Left ventricle myocardium inferior (tissue), 1 donor: ENCODE measurements at regions not wholly inside any gene's neighbourhood (a gene's known extent, or its start where the extent isn't known, plus 50 kb on each side); places are given as distances from the start of the nearest gene placed in this dataset.

Experiments used
- DNase-seq: peaks from one replicate; pipeline ENCODE4 v3.0.0-alpha.2; 2020
- H3K27ac ChIP-seq: fragments of 200-600 bp; replicated peaks from 2 replicates; pipeline ENCODE4 v1.8.0; 2021
- H3K27me3 ChIP-seq: fragments of 200-600 bp; 2 replicates; pipeline ENCODE4 v1.8.0; 2021; ENCODE audit warnings: low read depth
- H3K36me3 ChIP-seq: fragments of 200-600 bp; 2 replicates; pipeline ENCODE4 v1.8.0; 2021
- H3K4me1 ChIP-seq: fragments of 200-600 bp; 2 replicates; pipeline ENCODE4 v1.8.0; 2021
- H3K4me3 ChIP-seq: fragments of 200-600 bp; 2 replicates; pipeline ENCODE4 v1.8.0; 2021; ENCODE audit warnings: mild to moderate bottlenecking, moderate library complexity
- H3K9me3 ChIP-seq: fragments of 200-600 bp; replicated peaks from 2 replicates; pipeline ENCODE4 v1.8.0; 2021
- CTCF ChIP-seq: fragments of 200-600 bp; IDR thresholded peaks from 2 replicates; pipeline ENCODE4 v1.8.0; 2021; ENCODE audit warnings: antibody characterized with exemption, mild to moderate bottlenecking, borderline replicate concordance
- intact Hi-C: fragments of 100-400 bp; cut with micrococcal nuclease; formaldehyde crosslinking; loops from one replicate; pipeline ENCODE4 v1.11.0; 2022
- donor health status: DM: no; HTN: yes; CAD: no; lungs with severe emphysema.

DNA sequence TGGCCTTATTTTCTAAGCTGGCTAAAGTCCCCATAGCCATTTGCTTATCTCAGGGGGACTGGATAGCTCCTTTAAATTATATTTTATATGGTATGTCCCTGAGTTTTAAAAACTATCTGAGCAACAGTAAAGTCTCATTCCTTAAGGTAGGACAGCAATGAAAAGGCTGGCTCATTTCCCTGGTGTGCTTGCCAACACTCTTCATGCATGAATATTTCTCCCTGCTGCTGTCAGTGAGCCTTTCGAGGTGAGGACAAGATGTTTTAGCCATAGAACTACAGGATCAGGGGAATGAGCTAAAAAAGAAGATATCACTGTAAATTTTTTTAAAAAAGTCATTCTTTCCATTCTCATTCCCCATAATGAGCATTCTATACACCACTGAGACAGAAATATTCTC, 427.3 kb upstream of the FAM241A start:
- H3K27me3 ChIP-seq = no peaks in the 10 kb centered on the region
- TF ChIP-seq CTCF = no peak
- no peak for DNase-seq
- intact Hi-C loops = no loop called here
- no peaks in the 10 kb centered on the region for H3K9me3 ChIP-seq
- no peak overlapping the region for H3K4me3 ChIP-seq
- no peaks in the 10 kb centered on the region for H3K36me3 ChIP-seq
- no peak overlapping the region for H3K27ac ChIP-seq
- H3K4me1 ChIP-seq = no peaks in the 10 kb centered on the region

DNA sequence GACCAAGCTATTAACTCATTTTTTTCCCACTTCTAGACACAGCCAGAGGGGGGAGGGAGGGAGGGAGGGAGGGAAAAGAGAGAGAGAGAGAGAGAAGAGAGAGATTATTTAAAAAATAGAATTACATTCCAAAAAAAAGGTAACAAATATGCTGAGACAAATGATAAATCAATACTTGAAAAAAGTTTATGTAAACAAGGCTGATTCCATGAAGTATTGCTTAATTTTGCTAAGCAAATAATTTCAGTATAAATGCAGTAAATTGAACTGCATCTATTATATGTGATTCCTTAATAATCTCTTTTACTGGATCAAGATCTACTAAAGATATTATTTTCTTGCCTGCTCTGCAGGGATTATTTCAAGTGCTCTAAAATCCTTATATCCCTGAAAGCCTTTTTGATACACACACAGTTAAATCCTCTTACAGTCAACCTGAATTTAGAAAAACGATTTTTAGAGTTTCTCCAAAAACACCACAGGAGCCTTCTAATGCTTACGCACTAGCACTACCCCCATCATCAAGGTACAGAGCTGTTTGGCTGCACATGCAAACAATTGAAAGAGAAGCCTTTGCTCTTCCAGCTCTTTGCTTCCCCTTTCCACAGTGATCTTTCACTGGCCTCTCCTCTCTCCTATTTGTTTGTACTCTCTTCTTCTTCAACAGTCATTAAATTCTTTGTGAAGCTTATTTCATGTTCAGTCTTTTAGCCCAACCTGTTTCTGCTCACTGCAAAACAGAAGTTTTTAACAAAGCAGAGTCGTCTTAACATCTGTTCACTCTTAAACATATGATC, 426.3 kb upstream of the FAM241A start:
- no peaks in the 10 kb centered on the region for H3K27me3 ChIP-seq
- TF ChIP-seq CTCF = no peak
- no peaks in the 10 kb centered on the region for H3K4me1 ChIP-seq
- DNase-seq = no peak
- intact Hi-C loops = no loop called here
- H3K9me3 ChIP-seq = no peaks in the 10 kb centered on the region
- H3K27ac ChIP-seq = no peak overlapping the region
- no peak overlapping the region for H3K4me3 ChIP-seq
- no peaks in the 10 kb centered on the region for H3K36me3 ChIP-seq

DNA sequence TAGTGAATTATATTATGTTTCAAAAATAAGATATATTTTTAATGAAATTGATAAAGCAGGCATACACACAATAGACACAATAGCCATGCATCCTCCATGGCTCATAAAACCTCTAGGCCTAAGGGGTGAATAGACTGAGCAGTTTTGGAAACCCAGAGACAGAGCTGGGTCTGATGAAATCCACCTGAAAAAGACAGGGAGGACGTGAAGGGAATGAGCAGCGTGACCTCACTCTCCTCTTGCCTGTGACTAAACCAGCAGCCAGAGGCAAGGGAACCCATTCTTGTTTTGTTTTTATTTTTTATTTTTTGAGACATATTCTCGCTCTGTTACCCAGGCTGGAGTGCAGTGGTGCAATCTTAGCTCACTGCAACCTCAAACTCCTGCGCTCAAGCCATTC, 424.4 kb upstream of the FAM241A start:
- Histone ChIP-seq H3K9me3 (no peaks in the 10 kb centered on the region), H3K27ac (no peak overlapping the region), H3K4me1 (no peaks in the 10 kb centered on the region), H3K27me3 (no peaks in the 10 kb centered on the region), H3K36me3 (no peaks in the 10 kb centered on the region), H3K4me3 (no peak overlapping the region)
- no peak for TF ChIP-seq CTCF
- intact Hi-C loops = no loop called here
- no peak for DNase-seq

DNA sequence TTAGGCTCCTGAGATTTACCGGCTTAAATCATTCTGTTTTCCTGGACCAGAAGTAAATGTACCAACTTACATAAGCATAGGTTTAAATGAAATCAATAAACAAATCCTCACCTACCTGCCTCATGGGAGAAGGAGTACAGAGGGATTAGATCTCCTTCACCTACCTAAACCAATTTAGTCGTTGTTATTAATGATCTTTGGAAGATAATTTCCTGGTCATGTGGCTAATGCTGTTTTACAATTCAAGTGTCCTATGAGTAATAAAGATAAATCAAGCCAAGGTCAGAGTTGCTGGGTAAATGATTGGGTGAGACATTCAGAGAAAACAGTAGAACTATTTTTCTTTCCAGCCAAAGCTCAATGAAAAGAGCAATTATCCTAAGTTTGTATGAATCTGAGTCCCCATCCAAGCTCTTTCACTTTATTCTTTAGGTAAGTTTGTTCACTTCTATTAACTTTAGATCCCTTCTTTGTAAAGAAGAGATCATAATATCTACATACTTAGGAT, 423.0 kb upstream of the FAM241A start:
- intact Hi-C loops = no loop called here
- H3K36me3 ChIP-seq = no peaks in the 10 kb centered on the region
- TF ChIP-seq CTCF = no peak
- no peak for DNase-seq
- no peak overlapping the region for H3K27ac ChIP-seq
- no peaks in the 10 kb centered on the region for H3K9me3 ChIP-seq
- no peaks in the 10 kb centered on the region for H3K4me1 ChIP-seq
- no peak overlapping the region for H3K4me3 ChIP-seq
- H3K27me3 ChIP-seq = no peaks in the 10 kb centered on the region

DNA sequence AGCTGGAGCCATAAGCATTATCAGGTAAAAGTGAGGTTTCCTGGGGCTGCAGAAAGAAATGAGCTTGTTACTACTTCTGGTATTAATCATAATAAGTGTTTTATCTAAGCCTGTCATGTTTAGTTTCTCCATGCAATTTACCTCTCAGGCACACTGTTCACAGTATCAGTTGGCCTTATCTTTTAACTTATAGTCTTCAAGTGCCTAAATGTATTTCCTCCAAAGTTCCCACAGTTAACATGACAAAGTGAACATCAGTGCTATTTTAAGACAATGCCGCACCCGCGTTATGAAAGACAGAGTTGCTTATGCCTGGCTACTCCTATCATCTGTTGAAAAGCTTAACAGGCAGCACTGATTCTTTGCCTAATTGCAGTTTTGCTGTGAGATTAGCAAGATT, 408.7 kb upstream of the FAM241A start:
- H3K9me3 ChIP-seq = no peaks in the 10 kb centered on the region
- no peaks in the 10 kb centered on the region for H3K4me1 ChIP-seq
- no peaks in the 10 kb centered on the region for H3K36me3 ChIP-seq
- no peak for TF ChIP-seq CTCF
- no peak for DNase-seq
- H3K27ac ChIP-seq = no peak overlapping the region
- no peak overlapping the region for H3K4me3 ChIP-seq
- no peaks in the 10 kb centered on the region for H3K27me3 ChIP-seq
- intact Hi-C loops = no loop called here
